ENCODE measurements at regions not wholly inside any gene's neighbourhood (a gene's known extent, or its start where the extent isn't known, plus 50 kb on each side); places are given as distances from the start of the nearest gene placed in this dataset.

GRCh38 chr2:177010861-177011260 is 201.7 kb upstream of the HNRNPA3 start:
- ATAC-seq, result no peak
- in situ Hi-C loops (cut with MboI; ENCODE audit: low sequenced_read_pairs in 4 of 4) (no loop called here), intact Hi-C loops (cut with DNase I; ENCODE audit: low total_unique reads) (no loop called here)
- no peak for DNase-seq
- H3K9me3 ChIP-seq, result no peaks in the 10 kb centered on the region
- no peak overlapping the region for H3K4me3 ChIP-seq
- no peaks in the 10 kb centered on the region for H3K4me1 ChIP-seq
- TF ChIP-seq CTCF (IDR thresholded peaks at IDR 0.05 in 4 of 5, conservative IDR thresholded peaks at IDR 0.05 in 1 of 5), result no peak
- no peaks in the 10 kb centered on the region for H3K36me3 ChIP-seq
- H3K27ac ChIP-seq, result no peak overlapping the region
- no peaks in the 10 kb centered on the region for H3K27me3 ChIP-seq

- in situ Hi-C loops (cut with MboI; ENCODE audit: low sequenced_read_pairs in 4 of 4) (no loop called here), intact Hi-C loops (cut with DNase I; ENCODE audit: low total_unique reads) (no loop called here)
- Histone ChIP-seq H3K27ac (no peak overlapping the region), H3K4me3 (no peak overlapping the region), H3K36me3 (no peaks in the 10 kb centered on the region), H3K27me3 (no peaks in the 10 kb centered on the region), H3K4me1 (no peaks in the 10 kb centered on the region), H3K9me3 (no peaks in the 10 kb centered on the region)
- TF ChIP-seq POLR2A (IDR thresholded peaks at IDR 0.05), result no peak
- TF ChIP-seq CTCF (IDR thresholded peaks at IDR 0.05 in 4 of 5, conservative IDR thresholded peaks at IDR 0.05 in 1 of 5), result no peak
- ATAC-seq (no peak), DNase-seq (no peak)
These were observed 197.6 kb upstream of the HNRNPA3 start for GRCh38 chr2:177014946-177015345.

DNA sequence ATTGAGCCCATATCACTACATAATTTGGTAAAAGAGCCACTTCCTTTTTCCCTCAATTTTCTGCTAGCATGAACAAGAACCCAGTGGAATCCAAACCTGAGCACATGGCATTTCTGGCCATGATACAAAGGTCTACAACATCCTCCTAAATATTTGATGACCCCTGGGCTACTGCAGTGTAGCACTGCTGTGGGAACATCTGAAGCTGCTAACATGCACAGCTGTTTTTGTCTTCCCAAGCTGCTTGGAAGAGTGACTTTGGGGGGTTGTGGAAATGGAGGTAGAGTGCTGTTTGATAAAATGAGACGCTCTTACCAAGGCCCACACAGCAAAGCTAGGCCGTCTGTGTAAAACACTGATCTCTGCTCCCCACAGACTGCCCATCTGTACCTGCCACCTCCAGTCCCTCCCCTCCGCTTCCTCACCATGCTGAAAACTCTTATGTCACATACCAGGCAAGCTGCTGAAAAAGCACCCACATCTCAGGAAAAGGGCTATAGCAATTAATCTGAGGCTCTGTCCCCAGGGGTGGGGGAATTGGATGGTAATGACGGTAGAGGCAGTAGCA is 197.2 kb upstream of the HNRNPA3 start:
- Histone ChIP-seq H3K4me1 (no peaks in the 10 kb centered on the region), H3K36me3 (no peaks in the 10 kb centered on the region), H3K27ac (no peak overlapping the region), H3K27me3 (no peaks in the 10 kb centered on the region), H3K4me3 (no peak overlapping the region), H3K9me3 (no peaks in the 10 kb centered on the region)
- ATAC-seq (no peak), DNase-seq (no peak)
- in situ Hi-C loops (cut with MboI; ENCODE audit: low sequenced_read_pairs in 4 of 4) (no loop called here), intact Hi-C loops (cut with DNase I; ENCODE audit: low total_unique reads) (no loop called here)
- TF ChIP-seq CTCF (IDR thresholded peaks at IDR 0.05 in 4 of 5, conservative IDR thresholded peaks at IDR 0.05 in 1 of 5) (no peak), POLR2A (IDR thresholded peaks at IDR 0.05) (no peak)

- intact Hi-C loops (cut with DNase I; ENCODE audit: low total_unique reads) (no loop called here), in situ Hi-C loops (cut with MboI; ENCODE audit: low sequenced_read_pairs in 4 of 4) (no loop called here)
- Histone ChIP-seq H3K27me3 (no peaks in the 10 kb centered on the region), H3K4me1 (peaks cover 0 to 8% of the 10 kb centered on the region in 2 donors), H3K36me3 (no peaks in the 10 kb centered on the region), H3K4me3 (no peak overlapping the region), H3K27ac (no peak overlapping the region), H3K9me3 (no peaks in the 10 kb centered on the region)
- TF ChIP-seq POLR2A (IDR thresholded peaks at IDR 0.05) (no peak), CTCF (IDR thresholded peaks at IDR 0.05 in 4 of 5, conservative IDR thresholded peaks at IDR 0.05 in 1 of 5) (no peak)
- ATAC-seq (no peak), DNase-seq (no peak)
These were observed 192.0 kb upstream of the HNRNPA3 start for GRCh38 chr2:177020524-177021119.
